ENCODE measurements at regions not wholly inside any gene's neighbourhood (a gene's known extent, or its start where the extent isn't known, plus 50 kb on each side); places are given as distances from the start of the nearest gene placed in this dataset.

DNA sequence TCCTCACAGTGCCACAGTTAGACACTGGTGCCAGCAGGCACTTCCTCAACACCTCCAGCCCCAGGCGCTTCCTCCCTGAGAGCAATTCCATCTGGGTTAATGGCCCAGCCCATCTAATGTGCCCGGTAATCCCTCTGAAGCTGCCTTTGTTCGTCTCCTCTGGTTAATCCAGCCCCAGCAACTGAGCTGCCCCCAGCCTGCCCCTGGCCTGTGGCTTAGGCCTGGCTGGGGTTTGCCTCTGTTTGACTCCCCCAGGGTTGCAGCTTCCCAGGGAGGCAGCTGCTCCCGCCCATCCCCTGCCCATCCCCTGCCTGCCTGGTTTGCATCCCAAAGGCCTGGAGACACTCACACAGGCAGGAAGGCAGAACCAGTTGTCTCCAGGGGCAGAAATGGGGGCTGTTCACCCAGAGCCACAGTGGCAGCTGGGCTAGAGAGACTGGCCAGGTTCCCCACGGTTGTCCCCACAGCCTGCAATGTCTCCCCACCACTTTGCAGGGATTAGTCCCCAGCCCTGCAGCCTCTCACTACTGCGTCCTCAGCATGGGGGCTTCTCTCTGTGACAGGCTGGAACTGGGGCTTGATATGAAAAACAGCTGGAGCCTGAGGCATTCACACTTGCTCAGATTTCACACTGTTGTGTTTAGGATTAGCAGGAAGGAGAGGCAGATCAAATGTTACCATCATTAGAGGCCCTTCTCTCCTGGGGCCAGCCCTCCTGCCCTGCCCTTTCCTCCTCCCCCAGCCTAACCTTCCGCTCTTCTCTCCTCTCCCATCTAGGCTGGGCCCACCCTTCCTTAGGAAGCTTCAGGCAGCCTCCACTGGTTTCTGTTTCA is 120.2 kb downstream of the TLR5 start:
- TF ChIP-seq EZH2phosphoT487 (IDR thresholded peaks at IDR 0.05; ENCODE audit: insufficient read depth, low read depth) (no peak), EZH2 (IDR thresholded peaks at IDR 0.05; ENCODE audit: insufficient read depth, poor library complexity, severe bottlenecking) (no peak)
